HG02943 (cell line): ENCODE measurements at regions not wholly inside any gene's neighbourhood (a gene's known extent, or its start where the extent isn't known, plus 50 kb on each side); places are given as distances from the start of the nearest gene placed in this dataset.

Experiments used
- ATAC-seq: cut with Tn5 transposase; IDR thresholded peaks from one replicate; pipeline ENCODE4 v1.9.1; 2021; ENCODE audit warnings: mild to moderate bottlenecking, low read depth, moderate library complexity; ENCODE audit not compliant: unreplicated experiment

DNA sequence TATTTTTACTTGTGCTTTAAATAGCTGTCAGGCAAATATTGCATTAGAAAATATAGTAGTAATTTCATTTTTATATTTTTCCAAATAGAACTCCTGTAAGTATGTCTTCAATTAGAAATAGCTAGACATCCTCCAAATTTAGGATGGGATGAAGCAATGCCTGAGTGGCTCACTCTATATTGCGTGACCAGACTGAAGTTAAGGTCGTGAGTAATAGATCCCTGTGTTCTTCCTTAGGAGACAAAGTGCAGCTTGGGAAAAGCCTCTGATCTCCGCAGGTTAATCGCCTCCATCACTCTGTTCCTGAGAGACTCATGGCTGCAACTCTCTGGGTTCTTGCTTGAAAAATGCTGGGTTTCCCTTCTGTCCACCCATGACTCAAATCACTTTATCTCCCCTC is 484.8 kb upstream of the ANKRD30A start:
- no peak for ATAC-seq

DNA sequence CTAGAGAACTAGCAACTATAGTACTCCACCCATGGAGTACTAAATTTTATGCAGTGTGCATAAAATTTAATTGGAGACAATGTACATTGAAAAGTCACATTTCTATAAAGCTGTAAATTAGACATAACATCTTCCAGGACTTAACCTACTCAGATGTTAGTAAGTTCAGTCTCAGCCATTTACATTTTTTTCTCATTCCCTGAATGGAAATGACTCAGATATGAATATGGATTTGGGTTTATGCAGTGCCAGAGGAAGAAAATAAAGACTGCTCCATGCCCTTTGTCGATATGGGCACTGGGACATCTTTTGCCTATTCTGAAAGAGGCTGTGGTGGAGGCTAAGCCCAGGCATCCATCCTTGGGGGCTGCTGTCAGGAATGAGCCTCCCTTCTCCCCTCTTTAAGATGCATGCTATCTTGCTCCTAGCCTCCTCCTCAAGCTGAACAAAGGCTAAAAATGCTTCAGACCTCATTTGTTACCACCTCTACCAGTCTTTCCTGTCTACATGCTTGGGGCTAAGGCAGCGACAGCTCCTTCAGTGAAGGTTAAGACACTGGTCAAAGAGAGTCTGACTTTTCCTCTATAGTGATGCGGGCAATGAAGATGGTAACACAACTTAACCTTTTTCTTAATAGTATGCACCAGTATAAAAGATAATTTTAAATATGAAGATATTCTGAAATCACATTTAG is 486.8 kb upstream of the ANKRD30A start:
- ATAC-seq = no peak

DNA sequence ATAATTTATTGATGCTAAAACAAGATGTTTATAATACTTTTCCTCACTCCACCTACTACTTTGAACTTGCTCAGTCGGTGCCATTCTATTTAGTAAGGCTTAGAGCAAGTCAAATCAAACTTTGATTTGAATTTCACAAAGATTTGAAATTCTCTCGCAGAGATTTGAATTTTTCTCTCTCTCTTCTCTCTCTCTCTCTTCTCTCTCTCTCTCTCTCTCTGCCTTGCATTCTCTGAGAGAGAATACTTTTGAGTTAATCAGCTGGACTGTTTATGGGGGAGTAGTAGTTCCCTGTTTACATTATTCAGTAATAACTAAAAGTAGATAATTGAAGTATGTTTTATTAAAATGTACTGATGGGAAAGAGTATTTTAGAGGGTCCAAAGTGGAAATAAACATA is 488.5 kb upstream of the ANKRD30A start:
- no peak for ATAC-seq

DNA sequence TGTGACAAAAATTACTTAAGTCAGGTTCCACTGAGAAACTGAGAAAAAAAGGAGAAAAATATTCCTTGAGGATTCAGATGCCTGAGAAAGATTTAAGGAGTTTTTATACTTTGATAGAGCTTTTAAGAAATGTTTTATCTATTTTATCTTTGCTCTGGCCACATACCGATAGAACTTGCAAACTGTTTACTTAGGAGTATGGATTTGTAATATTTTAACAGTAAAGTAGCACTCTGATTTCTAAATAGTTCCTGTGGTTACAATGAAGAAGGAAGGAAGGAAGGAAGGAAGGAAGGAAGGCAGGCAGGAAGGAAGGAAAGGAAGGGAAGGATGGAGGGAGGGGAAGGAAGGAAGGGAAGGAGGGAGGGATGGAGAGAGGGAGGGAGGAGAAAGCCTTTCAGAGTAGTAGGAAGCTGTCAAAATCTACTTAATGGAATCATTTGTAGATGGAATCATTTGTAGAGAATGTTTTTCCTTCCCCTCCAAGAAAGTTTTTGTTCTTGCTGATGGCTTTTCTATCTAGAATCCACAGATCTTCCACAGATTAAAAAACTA is 489.0 kb upstream of the ANKRD30A start:
- ATAC-seq = no peak

DNA sequence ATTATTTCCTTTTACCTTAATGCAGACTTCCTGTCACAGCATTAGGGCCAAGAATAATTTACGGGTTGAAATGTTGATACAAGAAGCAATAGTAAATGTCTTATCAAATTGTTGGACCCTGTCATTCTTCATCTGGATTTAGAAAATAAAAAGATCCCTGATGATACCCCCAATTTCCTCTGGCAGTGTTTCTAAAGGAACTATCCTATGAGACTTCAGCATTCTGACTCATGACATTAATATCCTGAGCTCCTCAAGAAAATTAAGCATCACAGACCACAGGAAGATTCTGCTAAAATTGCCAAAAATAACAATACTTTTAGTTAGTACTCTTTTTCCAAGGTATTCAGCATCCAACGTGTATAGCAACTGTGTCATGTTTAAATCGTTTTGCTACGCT is 490.5 kb upstream of the ANKRD30A start:
- no peak for ATAC-seq

DNA sequence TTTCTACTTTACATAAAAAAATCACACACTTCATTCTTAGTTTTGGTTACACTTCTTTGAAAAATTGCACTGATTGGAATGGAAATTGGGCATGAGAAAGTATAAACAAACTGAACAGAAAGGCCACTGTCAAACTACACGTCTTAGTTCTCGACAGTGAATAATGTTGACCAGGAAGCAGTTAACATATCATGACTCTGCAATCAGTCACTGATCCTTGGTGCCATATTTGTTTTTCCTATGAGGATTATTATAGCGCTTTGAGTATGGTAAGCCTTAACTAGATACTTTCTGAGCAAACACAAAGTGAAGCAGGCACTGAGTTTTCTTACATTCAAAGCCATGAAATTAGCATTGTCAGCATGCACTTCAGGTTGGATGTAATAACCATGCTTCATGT is 495.1 kb upstream of the ANKRD30A start:
- ATAC-seq = no peak

DNA sequence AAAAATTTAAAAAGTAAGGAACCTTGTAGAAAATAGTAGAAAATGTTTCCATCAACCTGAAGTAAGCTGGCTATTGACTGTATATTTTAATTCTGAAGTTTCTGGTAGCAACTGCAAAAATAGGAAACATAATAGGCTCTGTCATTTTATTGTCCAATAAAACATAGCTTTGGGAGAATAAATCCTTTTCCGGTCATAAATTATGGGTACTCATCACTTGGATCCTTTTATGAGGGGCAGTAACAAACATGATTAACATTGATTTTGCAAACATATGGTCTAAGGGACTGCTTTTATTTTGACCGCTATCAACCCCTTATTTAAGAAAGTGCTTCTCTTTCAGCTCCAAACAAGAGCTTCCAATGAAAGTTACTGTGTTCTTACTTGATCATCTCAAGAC is 495.9 kb upstream of the ANKRD30A start:
- no peak for ATAC-seq

DNA sequence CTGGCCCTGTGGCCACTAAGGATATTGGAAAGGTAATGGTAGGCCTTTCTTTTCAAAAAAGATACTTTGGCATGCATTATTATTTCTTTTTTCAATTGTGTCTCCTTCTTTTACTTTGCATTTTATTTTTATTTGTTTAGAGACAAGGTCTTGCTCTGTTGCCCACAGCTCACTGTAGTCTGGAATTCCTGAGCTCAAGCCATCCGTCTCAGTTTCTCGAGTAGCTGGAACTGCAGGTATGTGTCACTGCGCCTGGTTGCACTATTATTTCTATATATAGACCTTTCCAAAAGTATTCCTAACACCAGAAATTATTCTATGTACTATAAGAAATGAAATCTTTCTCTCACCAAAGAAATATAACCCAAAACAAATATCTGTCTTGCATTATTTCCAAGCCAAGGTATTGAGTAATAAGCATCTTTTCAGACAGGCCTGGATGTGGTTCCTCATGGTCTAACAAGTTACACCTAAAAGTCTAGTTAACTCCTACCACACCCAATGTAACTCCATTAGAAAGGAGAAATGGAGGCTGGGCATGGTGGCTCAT is 500.8 kb upstream of the ANKRD30A start:
- ATAC-seq = no peak

DNA sequence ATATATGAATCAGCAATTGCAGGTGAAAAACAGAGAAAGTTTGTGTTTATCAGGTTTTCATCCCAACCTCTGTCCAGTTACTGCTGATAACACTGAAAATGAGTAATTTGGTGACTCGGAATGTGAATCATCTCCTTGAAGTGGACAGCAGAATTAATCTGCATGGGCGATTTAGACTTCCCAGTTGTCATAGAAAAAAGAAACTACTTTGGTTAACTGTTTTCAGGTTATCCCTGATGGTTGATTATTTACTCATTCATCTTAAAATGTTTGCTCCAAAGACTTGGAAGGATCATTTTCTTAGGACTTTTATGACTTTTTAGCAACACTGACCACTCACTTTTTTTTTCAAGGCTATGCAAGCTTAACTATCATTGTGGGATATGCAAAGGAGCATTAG is 504.1 kb upstream of the ANKRD30A start:
- ATAC-seq = no peak

DNA sequence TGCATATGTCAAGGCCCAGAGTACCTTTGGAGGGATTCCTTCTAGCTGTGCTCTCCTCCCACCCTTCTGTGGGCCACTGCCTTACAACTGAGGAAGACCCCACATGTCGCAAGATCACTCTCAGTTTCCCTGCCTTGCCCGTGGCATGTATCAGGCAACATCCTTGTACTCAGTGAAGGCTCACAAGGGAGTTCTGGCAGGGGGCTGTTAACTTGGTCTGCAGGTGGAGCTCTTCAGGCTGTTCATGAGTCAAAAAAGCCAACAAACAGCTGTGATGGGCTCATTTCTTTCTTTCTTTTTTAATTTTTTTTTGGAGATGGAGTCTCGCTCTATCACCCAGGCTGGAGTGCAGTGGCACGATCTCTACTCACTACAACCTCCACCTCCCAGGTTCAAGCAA is 513.0 kb upstream of the ANKRD30A start:
- ATAC-seq = no peak

DNA sequence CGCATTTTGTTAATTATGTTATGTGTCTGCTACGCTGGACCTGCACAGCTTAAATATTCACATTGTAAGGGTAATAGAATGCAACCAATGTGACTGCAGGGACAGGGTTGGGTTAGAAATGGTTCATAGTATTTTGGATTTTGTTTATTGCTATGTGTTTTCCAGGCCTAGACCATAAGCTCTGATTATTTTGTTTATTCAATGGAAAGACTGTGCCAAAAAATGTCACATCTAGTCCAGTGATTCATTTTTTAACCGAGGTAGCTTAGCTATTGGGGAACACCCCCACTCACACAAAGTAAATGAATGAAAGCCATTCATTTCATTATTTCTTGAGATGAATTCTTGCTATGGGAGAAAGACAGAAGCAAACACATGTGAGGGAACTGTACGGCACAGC is 516.5 kb upstream of the ANKRD30A start:
- no peak for ATAC-seq

DNA sequence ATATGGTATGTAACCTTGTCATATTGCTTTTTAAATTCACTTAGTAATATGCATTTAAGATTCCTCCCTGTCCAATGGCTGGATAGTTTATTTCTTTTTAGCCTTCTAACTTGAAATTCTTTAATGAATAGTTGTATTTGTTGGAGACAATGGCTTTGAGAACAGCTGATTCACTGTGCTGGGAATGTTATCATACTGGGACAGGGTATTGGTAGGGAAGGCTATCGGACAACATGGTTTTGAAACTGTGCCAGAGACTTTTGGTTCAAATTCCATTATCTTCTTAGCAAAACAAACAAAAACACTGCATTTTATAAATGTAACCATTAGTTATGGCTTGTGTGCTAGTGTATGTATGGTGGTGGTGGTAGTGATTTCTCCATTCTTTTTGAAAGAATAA is 517.1 kb upstream of the ANKRD30A start:
- no peak for ATAC-seq

DNA sequence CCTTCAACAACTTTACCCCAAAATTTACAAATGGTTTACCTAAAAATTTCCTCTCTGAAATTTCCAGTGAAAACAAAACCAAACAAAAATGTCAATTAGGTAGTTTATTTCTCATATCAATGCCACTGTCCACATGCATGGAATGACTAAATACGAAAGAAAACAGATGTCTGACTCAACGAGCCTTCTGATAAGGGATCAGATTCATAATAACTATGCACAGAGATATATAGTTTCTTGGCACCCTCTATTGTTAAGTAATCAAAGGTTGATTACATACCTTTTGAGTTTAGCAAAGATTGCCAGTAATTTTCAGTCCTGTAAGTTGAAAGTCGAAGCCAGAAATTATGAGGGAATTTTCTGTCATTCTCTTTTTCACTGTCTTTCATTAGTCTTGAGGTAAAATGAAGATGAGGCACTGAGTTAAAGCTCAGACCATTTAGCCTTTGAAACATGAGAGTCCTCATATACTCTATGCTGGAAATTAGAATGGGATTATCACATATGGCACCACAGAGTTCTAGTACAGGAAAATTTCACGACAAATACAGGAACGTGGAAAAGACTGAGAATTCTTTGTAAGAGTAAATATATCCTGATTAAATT is 519.1 kb upstream of the ANKRD30A start:
- no peak for ATAC-seq

DNA sequence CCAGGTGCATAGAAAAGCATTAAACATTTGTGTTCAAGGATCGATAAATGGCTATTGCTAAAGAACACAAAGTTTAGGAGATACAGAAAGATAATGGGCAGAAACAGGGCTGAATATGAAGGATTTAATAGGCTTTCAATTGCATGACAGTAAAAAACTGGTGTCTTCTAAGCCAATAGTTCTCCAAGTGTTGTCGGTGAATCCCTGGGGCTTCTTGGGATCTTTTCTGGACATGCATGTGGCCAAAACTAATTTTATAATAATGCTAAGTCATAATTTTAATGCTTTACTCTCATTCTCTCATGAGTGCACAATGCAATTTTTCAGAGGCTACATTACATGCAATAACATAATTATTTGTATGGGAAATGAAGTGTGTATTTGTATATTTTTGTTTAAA is 521.1 kb upstream of the ANKRD30A start:
- ATAC-seq = no peak

DNA sequence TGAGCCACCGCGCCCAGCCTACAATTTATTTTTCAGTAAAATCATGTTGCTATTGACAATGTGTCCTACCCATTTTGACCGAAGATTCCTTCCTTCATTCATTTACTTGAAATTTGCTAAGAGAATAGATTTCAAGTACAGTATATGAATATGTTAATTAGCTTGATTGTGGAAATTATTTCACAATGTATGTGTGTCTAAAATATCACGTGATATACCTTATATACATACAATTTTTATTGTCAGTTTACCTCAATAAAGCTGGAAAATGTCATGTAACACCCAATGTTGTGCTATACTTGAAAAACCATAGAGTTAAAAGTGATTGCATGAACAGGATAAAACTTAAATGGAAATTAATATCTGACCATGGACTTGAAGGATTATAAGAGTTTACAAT is 521.7 kb upstream of the ANKRD30A start:
- ATAC-seq = no peak

DNA sequence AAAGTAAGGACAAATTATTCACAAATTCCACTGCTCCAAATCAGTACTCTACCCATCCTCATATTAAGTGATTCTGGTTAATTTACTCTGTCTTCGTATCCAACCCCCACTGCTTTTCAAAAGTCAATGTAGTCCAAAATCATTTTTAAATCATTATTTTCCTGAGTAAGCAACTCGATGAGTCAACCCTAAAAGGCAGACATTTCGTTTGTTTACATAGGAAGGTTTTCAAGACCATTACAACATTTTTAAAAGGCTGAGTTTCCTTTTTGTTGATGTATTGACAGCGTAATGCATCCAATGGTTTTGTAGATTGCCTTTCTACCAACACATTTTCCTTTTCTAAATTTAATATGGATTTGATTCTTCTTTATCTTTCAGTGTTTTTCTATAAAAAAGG is 523.0 kb upstream of the ANKRD30A start:
- no peak for ATAC-seq

DNA sequence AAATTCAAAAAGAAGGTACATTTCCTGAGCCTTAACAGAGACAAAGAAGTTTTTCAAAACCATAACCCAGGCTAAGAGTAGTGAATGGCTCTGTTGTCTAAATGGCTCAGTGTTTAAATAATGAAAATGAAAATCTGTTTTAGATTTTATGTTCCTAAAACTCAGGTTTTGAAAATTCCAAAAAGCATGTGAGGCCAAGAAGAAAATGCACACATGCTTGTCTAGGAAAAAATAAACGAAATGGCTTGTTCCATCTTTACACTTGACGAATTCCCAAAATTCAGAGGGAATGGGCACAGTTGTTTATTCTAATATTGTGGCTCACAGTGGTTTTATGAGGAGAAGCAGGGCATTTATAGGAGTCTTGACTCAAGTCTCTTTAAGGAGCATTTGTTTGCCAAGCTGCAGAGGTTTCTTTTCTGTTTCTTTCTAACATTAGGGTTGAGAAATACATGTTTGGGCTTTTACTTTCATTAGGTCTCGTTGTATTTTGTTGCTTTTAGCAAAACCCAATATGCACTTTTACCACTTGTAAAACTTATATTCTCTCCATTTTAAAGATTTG is 527.6 kb upstream of the ANKRD30A start:
- no peak for ATAC-seq

DNA sequence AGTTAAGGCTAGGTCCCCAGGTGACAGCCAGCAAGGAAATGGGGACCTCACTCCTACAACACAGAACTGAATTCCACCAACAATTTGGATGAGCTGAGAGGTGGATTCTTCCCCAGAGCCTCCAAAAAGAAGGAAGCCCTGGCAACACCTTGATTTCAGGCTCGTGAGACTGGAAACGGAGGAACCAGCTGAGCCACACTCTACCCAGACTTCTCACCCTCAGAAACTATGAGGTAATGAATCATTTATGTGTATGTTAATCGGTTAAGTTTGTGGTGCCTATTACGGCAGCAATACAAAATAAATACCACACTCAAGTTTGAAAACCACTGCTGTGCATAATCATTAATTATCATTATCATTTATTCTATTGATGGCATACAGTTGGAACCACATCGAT is 532.4 kb upstream of the ANKRD30A start:
- no peak for ATAC-seq

DNA sequence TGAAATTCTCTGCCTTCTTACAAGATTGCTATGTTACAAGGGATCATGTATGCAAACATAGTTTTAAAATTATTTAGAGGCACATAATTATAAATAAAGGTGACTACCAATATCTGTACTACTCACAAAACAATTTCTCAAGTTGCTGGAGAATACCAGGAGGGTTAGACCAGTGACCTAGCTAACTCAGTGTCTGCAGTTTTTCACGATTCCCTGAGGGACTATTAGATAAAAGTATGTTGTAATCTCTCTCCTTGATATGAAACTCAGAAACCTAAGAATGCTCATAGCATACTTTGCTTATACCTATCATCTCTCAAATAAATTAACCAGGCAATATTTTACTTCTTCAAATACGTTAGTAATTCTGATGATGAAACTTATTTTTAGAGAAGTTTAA is 534.0 kb upstream of the ANKRD30A start:
- no peak for ATAC-seq

DNA sequence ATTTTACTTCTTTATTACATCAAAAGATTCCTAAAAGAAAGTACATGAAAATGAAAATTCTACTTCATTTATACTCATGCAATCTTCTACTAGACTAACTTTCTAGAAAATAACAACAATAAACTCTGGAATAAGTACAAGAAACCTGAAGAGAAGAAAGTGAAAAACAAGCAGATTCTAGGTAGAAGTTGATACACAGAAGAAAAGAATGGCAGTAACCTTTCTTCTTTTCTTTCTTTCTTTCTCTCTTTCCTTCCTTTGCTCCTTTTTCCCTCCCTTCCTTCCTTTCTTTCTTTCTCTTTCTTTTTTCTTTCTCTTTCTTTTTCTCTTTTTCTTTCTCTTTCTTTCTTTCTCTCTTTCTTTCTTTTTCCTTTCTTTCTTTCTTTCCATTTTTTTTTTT is 541.7 kb upstream of the ANKRD30A start:
- no peak for ATAC-seq

DNA sequence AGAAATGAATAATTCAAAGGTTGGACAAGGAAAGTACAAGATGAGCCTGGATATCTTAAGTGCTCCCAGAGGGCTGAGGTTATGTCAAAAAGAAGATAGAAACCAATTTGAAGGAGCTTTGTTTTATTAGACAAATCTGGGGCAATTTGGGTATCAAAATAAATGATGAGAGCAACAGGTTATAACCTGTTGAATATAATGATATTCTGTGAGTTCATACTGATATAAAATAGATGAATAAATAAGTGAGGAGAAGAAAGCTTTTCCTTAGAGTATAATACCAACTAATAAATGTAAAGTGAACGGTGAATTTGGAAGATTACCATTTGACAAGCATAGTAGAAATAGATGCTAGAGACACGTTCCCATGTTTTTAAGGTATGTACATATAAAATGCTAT is 544.2 kb upstream of the ANKRD30A start:
- no peak for ATAC-seq

DNA sequence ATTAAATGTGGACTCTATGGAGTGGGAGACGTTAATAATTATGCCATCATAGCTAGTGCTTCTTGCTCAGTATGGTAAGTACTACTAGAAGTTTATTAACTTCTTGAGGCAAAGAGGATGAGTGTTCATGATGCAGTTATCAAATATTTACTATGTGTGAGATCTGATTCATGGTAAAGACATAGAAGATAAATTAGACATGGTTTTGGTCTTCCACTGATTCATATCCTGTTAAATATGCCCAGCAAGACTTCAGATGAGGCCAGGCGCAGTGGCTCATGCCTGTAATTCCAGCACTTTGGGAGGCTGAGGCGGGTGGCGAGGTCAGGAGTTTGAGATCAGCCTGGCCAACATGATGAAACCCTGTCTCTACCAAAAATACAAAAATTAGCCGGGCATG is 547.1 kb upstream of the ANKRD30A start:
- no peak for ATAC-seq
